ENCODE measurements at regions not wholly inside any gene's neighbourhood (a gene's known extent, or its start where the extent isn't known, plus 50 kb on each side); places are given as distances from the start of the nearest gene placed in this dataset.

DNA sequence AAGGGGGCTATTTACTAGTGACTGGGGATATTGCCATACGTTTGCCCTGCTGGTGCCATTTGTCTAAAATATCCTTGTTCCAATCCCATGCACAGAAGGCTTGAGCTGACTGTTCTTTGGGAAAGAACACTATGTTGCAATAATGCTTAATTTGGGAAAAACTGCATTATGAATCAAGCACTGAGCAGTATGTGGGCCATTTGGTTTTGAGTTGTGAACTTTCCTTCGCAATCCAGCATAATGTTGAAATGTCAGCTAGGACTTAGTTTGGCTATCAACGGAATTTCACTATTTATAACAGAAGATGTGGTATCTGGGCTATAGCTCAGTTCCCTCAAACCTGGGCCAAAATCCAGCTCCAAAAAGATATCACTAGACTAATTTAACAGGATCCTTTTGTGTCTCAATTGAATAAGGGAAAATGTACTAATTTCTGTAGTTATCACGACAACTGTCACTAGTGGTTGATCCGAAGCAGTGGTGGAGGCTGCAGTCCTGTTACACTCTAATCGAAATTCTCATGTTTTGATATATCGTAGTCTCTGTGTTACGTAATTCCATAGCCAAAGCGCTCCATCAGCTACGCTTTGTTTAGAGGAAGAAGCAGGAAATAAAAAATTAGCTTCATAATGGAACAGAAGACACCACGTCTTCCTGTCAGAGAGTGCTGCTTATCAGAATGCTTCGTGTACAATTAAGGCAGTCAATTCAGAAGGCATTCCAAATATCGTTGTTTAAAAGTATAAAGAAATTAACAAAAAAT, 686.8 kb upstream of the SALL3 start:
- peak overlapping the region; percentile 59 for H3K4me3 ChIP-seq

DNA sequence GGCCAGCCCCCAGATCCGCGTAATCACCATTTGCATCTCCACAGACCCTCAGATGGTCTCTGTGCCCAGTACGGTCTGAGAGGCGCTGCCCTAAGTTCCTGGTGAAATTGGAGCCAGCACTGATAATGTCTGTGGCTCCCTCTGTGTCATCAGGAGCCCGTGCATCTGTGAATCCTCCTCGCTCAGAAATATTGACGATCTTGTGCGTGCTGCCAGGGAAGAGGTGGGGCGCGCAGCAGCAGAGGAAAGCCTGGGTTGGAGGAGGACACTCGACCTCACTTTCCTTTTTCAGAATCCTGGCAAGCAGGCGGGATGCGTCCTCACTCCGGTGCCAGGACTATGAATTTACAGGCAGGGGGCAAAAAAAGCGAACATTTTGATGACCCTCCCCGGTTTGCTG, 686.1 kb upstream of the SALL3 start:
- Histone ChIP-seq H3K4me3 (peak overlapping the region; percentile 59), H3K27ac (peak overlapping the region in 1 of 2 donors; percentile 17)
- TF ChIP-seq, protein P1, sequence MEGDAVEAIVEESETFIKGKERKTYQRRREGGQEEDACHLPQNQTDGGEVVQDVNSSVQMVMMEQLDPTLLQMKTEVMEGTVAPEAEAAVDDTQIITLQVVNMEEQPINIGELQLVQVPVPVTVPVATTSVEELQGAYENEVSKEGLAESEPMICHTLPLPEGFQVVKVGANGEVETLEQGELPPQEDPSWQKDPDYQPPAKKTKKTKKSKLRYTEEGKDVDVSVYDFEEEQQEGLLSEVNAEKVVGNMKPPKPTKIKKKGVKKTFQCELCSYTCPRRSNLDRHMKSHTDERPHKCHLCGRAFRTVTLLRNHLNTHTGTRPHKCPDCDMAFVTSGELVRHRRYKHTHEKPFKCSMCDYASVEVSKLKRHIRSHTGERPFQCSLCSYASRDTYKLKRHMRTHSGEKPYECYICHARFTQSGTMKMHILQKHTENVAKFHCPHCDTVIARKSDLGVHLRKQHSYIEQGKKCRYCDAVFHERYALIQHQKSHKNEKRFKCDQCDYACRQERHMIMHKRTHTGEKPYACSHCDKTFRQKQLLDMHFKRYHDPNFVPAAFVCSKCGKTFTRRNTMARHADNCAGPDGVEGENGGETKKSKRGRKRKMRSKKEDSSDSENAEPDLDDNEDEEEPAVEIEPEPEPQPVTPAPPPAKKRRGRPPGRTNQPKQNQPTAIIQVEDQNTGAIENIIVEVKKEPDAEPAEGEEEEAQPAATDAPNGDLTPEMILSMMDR (IDR thresholded peaks at IDR 0.05): no peak
- DNase-seq (ENCODE audit: low spot score): no peak

More for the DNA sequence above, 686.8 kb upstream of the SALL3 start:
- no peak for DNase-seq (ENCODE audit: low spot score)
- peak overlapping the region in 1 of 2 donors; percentile 17 for H3K27ac ChIP-seq
- TF ChIP-seq, protein P1 (IDR thresholded peaks at IDR 0.05): no peak

DNA sequence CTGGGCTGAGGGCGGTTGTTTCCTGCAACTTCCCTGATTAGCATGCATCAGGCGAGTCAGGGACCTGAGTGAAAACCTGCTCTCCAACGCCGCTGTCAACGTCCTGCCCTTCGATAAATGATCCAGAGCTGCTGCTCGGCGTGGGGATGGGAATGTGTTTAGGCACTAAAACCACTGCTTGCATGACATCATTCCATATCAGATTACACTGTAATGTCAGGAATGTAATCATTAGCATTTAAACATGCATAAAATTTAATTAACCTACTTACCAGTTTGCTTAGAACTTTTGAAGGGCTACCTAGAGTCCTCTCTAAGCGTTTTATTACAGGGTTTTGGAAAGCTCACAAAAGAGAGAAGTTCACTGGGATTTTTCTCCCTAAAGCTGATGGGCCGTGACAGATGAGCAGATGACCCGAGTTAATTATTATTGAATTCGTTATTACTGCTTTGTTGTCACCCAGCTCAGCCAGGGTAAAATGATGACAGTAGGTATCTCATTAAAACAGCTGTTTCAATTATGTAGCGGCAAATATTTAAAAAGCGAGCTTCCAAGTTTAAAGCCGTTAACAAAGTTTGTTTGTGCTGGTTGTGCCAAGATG, 685.6 kb upstream of the SALL3 start:
- Histone ChIP-seq H3K27ac (peak overlapping the region in 1 of 2 donors; percentile 17), H3K4me3 (peak overlapping the region; percentile 59)
- TF ChIP-seq, protein P1 (IDR thresholded peaks at IDR 0.05): no peak
- no peak for DNase-seq (ENCODE audit: low spot score)

DNA sequence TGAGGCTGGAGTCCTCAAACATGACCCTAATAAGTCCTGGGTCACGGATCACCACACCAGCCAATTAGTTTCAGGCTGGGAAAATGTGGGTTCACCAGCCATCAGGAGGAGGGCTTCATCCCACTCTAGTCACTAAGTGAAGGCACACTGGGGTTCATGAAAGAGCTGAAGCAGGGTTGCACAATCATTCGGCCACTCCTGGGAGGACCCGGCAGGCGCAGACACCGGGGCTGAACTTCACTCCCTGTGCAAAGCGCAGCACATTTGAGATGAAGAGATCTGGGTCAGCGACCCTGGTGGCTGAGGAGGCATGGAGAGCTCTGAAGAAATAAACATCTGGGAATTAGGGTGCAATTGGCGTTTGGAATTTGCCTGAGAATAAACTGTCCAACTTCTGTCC, 684.4 kb upstream of the SALL3 start:
- TF ChIP-seq, protein P1 (IDR thresholded peaks at IDR 0.05): no peak
- H3K27ac ChIP-seq: no peak overlapping the region
- no peak overlapping the region for H3K4me3 ChIP-seq
- no peak for DNase-seq (ENCODE audit: low spot score)

DNA sequence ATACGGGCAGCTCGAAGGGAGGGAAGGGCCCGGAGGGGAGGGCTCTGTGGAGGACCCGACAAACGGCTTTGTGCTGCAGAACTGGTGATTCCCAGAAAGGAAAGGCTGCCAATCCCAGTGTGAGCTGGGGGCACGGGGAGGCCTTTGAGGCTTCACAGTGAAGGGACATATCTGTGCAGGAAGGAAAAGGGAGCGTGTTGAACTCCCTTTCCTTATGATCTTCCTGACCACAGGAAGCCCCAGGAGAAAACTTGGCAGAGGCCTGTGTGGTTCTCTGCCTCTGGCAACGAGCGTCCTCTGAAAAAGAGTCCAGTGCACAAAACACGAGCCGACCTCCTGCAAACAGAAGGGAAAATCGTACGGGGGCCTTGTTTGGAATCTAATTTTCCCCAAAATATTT, 683.5 kb upstream of the SALL3 start:
- TF ChIP-seq, protein P1 (IDR thresholded peaks at IDR 0.05): no peak
- DNase-seq (ENCODE audit: low spot score): no peak
- Histone ChIP-seq H3K4me3 (no peak overlapping the region), H3K27ac (no peak overlapping the region)

DNA sequence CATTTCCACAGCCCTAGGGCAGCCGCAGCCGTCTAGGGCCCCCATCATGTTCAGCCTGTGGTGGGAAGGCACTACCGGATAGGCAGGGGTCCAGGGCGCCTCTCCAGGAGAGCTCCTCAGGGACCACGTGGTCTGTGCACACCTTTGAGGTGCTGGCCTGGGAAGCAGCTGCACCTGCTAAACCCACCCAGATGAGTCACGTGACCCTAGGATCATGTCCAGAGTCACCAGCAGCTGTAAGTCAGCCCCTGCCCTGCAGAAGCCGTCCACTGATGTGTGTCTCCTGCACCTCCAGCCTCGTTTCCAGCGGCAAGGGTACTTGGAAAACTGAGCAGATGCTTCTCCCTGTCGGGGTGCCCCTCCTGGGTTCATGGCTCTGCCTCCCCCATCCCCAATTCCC, 682.6 kb upstream of the SALL3 start:
- DNase-seq (ENCODE audit: low spot score): no peak
- H3K4me3 ChIP-seq: no peak overlapping the region
- TF ChIP-seq, protein P1 (IDR thresholded peaks at IDR 0.05): no peak
- H3K27ac ChIP-seq: no peak overlapping the region

All from coronary artery (tissue), 2 donors.